B cell (primary cell): ENCODE measurements at regions not wholly inside any gene's neighbourhood (a gene's known extent, or its start where the extent isn't known, plus 50 kb on each side); places are given as distances from the start of the nearest gene placed in this dataset.

Experiments
- ATAC-seq: fragments of 200-7000 bp; cut with Tn5 transposase; one replicate; pipeline ENCODE4 v1.10.0; 2021; ENCODE audit warnings: low read depth, mild to moderate bottlenecking, moderate number of reproducible peaks, moderate library complexity
- CTCF ChIA-PET: fragments of 350-600 bp; sonication (Branson Sonifier 250); formaldehyde crosslinking; loops from one replicate; lab custom pipeline; 2021; ENCODE audit warnings: antibody characterized with exemption, inconsistent platforms; lab: Charles Lee
- POLR2A ChIA-PET: fragments of 350-600 bp; sonication (Branson Sonifier 250); formaldehyde crosslinking; loops from one replicate; lab custom pipeline; 2021; ENCODE audit warnings: antibody characterized with exemption; lab: Charles Lee
- DNase-seq: peaks from one replicate; pipeline ENCODE4 v3.0.0; 2013
- H2AFZ ChIP-seq: 2 replicates; pipeline ENCODE4 v1.6.1; 2012; ENCODE audit warnings: mild to moderate bottlenecking, low read depth, low read length; ENCODE audit not compliant: insufficient read depth, poor library complexity, severe bottlenecking
- H3K27ac ChIP-seq, 2 donors: 1 replicate in 1 of 2; 2 replicates in 1 of 2; pipeline ENCODE4 v1.5.1; 2012 to 2013; ENCODE audit warnings: low read length in 2 of 2, mild to moderate bottlenecking in 2 of 2, moderate library complexity in 1 of 2
- H3K27me3 ChIP-seq, 4 experiments: fragments of 200-600 bp in 1 of 4; sonication (generic) in 1 of 4; replicated peaks in 1 of 4; 1 replicate in 2 of 4; 2 replicates in 2 of 4; pipeline versions ENCODE4 v1.6.1 to v1.7.0; 2013 to 2016; ENCODE audit warnings: low read length in 3 of 4, mild to moderate bottlenecking in 2 of 4, mixed read lengths in 1 of 4, moderate library complexity in 1 of 4; ENCODE audit not compliant: insufficient read depth in 4 of 4, control insufficient read depth in 3 of 4; ENCODE audit errors: control extremely low read depth in 1 of 4
- H3K36me3 ChIP-seq, 2 experiments: replicated peaks in 1 of 2; 1 replicate in 1 of 2; 2 replicates in 1 of 2; pipeline versions ENCODE4 v1.6.1 to v1.7.1; 2013; ENCODE audit warnings: low read length in 1 of 2; ENCODE audit not compliant: insufficient read depth in 2 of 2, control insufficient read depth in 1 of 2; ENCODE audit errors: control extremely low read depth in 1 of 2, extremely low read depth in 1 of 2
- H3K4me1 ChIP-seq, 2 donors: fragments of 200-600 bp in 1 of 2; sonication (generic) in 1 of 2; 1 replicate in 1 of 2; 2 replicates in 1 of 2; pipeline versions ENCODE4 v1.5.1 to v1.6.1; 2013 to 2017; ENCODE audit warnings: low read length in 2 of 2; ENCODE audit not compliant: control insufficient read depth in 2 of 2, insufficient read depth in 2 of 2
- H3K4me2 ChIP-seq: replicated peaks from 2 replicates; pipeline ENCODE3; 2012; ENCODE audit warnings: mild to moderate bottlenecking, low read depth, low read length; ENCODE audit not compliant: poor library complexity, severe bottlenecking
- H3K4me3 ChIP-seq, 5 experiments: fragments of 200-600 bp in 1 of 5; sonication (generic) in 1 of 5; 1 replicate in 3 of 5; 2 replicates in 2 of 5; pipeline versions ENCODE4 v1.5.1 to v1.7.0; 2011 to 2016; ENCODE audit warnings: low read length in 4 of 5, mild to moderate bottlenecking in 4 of 5, low read depth in 2 of 5, control low read depth in 1 of 5, moderate library complexity in 1 of 5; ENCODE audit not compliant: insufficient read depth in 1 of 5; ENCODE audit errors: control extremely low read depth in 1 of 5, extremely low read depth in 1 of 5
- H3K79me2 ChIP-seq: fragments of 200-600 bp; sonication (generic); one replicate; pipeline ENCODE4 v1.6.0; 2016; ENCODE audit warnings: low read length; ENCODE audit not compliant: control insufficient read depth, insufficient read depth
- H3K9ac ChIP-seq: fragments of 200-600 bp; sonication (generic); 2 replicates; pipeline ENCODE4 v1.6.1; 2017; ENCODE audit warnings: mild to moderate bottlenecking, low read length, moderate library complexity
- H3K9me3 ChIP-seq, 3 donors: one replicate each; pipeline versions ENCODE4 v1.6.1 to v1.7.1; 2013; ENCODE audit warnings: low read length in 2 of 3; ENCODE audit not compliant: control insufficient read depth in 2 of 3, insufficient read depth in 1 of 3; ENCODE audit errors: control extremely low read depth in 1 of 3
- H4K20me1 ChIP-seq: 2 replicates; pipeline ENCODE4 v1.6.0; 2012; ENCODE audit warnings: mild to moderate bottlenecking, low read length; ENCODE audit not compliant: insufficient read depth, control insufficient read depth, poor library complexity, severe bottlenecking
- H3K27ac Mint-ChIP-seq: one replicate; pipeline ENCODE4 v1.8.0; 2021; ENCODE audit warnings: mixed read lengths
- H3K27me3 Mint-ChIP-seq: one replicate; pipeline ENCODE4 v1.8.0; 2021; ENCODE audit warnings: mixed read lengths
- H3K4me1 Mint-ChIP-seq: one replicate; pipeline ENCODE4 v1.8.0; 2021; ENCODE audit warnings: mixed read lengths
- H3K4me3 Mint-ChIP-seq: one replicate; pipeline ENCODE4 v1.8.0; 2021; ENCODE audit warnings: mixed read lengths
- H3K9me3 Mint-ChIP-seq: one replicate; pipeline ENCODE4 v1.8.0; 2022; ENCODE audit warnings: mixed read lengths; ENCODE audit not compliant: insufficient read depth
- CTCF ChIP-seq: fragments of 200-600 bp; IDR thresholded peaks from one replicate; pipeline ENCODE4 v1.8.0; 2022; ENCODE audit warnings: antibody characterized with exemption, mild to moderate bottlenecking
- EZH2 ChIP-seq: IDR thresholded peaks from 2 replicates; pipeline ENCODE4 v1.6.1; 2012; ENCODE audit warnings: borderline replicate concordance, low read depth, mild to moderate bottlenecking, moderate library complexity, low read length; ENCODE audit not compliant: insufficient read depth, poor library complexity, severe bottlenecking
- WGBS: methylation state at CpG from one replicate; pipeline ENCODE4 v1.1.5; 2013; ENCODE audit warnings: missing lambda C conversion rate; ENCODE audit not compliant: insufficient coverage; 5-methylcytosine and 5-hydroxymethylcytosine counted together
- intact Hi-C: fragments of 100-400 bp; cut with micrococcal nuclease; formaldehyde crosslinking; loops from one replicate; pipeline ENCODE4 v1.10.0; 2022

- POLR2A ChIA-PET: no interaction called here
- H3K4me1 Mint-ChIP-seq: peaks cover 2% of the 10 kb centered on the region
- H3K36me3 ChIP-seq: no peaks in the 10 kb centered on the region
- no peaks in the 10 kb centered on the region for H3K9me3 ChIP-seq
- no peaks in the 10 kb centered on the region for H3K27me3 ChIP-seq
- no peaks in the 10 kb centered on the region for H3K4me1 ChIP-seq
- WGBS: 96% methylated on average over 3 of the region's 3 CpGs
- TF ChIP-seq EZH2 (no peak), CTCF (no peak)
- H3K27ac ChIP-seq: no peak overlapping the region
- intact Hi-C loops: no loop called here
- H3K4me3 ChIP-seq: no peak overlapping the region
- H3K79me2 ChIP-seq: no peaks in the 10 kb centered on the region
- no peaks in the 10 kb centered on the region for H3K9me3 Mint-ChIP-seq
- H2AFZ ChIP-seq: no peak overlapping the region
- H3K9ac ChIP-seq: no peak overlapping the region
- CTCF ChIA-PET: interaction anchor here (3.0 kb wide), 1 partner anchor 15 kb away, joined by 8 read pairs; no protein-coding TSS in a partner anchor
- H3K27me3 Mint-ChIP-seq: no peaks in the 10 kb centered on the region
- DNase-seq: no peak
- no peak overlapping the region for H3K27ac Mint-ChIP-seq
- no peak overlapping the region for H3K4me3 Mint-ChIP-seq
- H4K20me1 ChIP-seq: no peaks in the 10 kb centered on the region
- no peak overlapping the region for H3K4me2 ChIP-seq
- no peak for ATAC-seq
These were observed 68.1 kb upstream of the LCTL start for GRCh38 chr15:66633938-66634250.

- POLR2A ChIA-PET: no interaction called here
- WGBS: 100% methylated on average over 1 of the region's 5 CpGs
These were observed 67.5 kb upstream of the SMAD6 start for GRCh38 chr15:66634540-66634939.

More at GRCh38 chr15:66634540-66634939, 67.5 kb upstream of the SMAD6 start:
- Histone ChIP-seq H3K4me1 (no peaks in the 10 kb centered on the region), H3K9ac (no peak overlapping the region), H3K36me3 (no peaks in the 10 kb centered on the region), H4K20me1 (no peaks in the 10 kb centered on the region), H3K4me3 (no peak overlapping the region), H3K27ac (no peak overlapping the region), H3K4me2 (no peak overlapping the region), H3K79me2 (no peaks in the 10 kb centered on the region), H2AFZ (no peak overlapping the region), H3K27me3 (no peaks in the 10 kb centered on the region), H3K9me3 (no peaks in the 10 kb centered on the region)
- ATAC-seq (no peak), DNase-seq (no peak)
- Mint-ChIP-seq H3K27ac (no peak overlapping the region), H3K27me3 (no peaks in the 10 kb centered on the region), H3K4me3 (no peak overlapping the region), H3K4me1 (peaks cover 2% of the 10 kb centered on the region), H3K9me3 (no peaks in the 10 kb centered on the region)
- CTCF ChIA-PET: interaction anchor here (3.0 kb wide), 1 partner anchor 16 kb away, joined by 8 read pairs; no protein-coding TSS in a partner anchor
- TF ChIP-seq CTCF: no peak
- TF ChIP-seq EZH2: no peak
- intact Hi-C loops: no loop called here
